NCI-H2227 (cell line): ENCODE measurements at regions not wholly inside any gene's neighbourhood (a gene's known extent, or its start where the extent isn't known, plus 50 kb on each side); places are given as distances from the start of the nearest gene placed in this dataset.

Experiments
- DNase-seq: peaks from one replicate; lab custom pipeline; 2025; ENCODE audit not compliant: unreplicated experiment; lab: John Stamatoyannopoulos, UW

DNA sequence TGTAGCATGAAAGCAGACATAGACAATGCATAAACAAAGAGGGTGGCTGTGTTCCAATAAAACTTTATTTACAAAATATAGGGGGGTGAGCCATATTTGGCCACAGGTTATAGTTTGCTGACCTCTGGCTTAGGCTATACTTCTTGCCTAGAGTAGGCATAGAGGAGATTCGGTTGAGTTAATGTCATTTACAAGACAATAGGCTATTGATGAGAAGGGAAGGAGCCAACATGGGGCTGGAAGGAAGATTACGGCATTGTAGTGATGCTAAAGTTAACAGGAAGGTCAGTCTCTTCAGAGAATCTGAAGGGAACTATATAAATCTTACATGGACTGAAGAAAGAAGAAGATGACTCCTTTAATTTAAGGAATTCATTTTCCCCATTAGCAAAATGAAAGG, 463.5 kb downstream of the HTR7 start:
- DNase-seq, result no peak

GRCh38 chr10:90396721-90397120, 461.1 kb downstream of the HTR7 start:
- DNase-seq, result no peak

DNA sequence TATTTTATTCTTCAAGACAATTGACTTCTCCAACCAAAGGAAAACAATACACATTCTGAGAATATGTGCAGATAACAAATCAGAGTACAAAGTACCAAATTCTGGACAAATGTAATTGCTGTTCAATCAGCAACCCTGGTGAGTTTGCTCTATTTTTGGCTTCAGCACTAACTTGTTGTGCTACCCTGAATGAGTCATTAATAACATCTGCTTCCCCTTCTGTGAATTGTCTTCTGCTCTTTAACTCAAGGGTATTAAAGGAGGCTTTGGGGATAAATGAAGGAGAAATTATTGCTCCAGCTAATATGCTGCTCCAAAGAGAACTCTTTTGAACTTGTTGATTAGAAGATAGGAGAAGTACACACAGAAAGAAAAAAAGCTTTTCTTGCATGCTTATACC, 459.3 kb downstream of the HTR7 start:
- DNase-seq, result no peak

DNA sequence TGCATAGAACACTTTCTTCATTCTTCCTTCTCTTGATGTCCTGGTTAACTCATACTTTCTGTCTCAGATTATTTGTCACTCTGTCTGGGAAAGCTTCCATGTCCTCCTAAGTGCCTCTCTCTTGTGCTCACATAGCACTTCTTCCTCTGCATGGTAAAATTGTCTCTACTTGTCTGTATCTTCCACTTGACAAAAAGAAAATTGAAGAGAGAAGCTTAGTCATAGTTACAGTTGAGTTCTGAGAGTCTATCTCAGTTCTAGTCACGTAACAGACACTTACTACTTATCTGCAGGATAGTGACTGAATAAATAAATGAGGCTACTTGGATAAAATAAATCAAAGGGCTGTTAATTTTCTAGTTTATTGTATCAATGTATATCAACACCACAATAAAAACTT, 458.1 kb downstream of the HTR7 start:
- no peak for DNase-seq

DNA sequence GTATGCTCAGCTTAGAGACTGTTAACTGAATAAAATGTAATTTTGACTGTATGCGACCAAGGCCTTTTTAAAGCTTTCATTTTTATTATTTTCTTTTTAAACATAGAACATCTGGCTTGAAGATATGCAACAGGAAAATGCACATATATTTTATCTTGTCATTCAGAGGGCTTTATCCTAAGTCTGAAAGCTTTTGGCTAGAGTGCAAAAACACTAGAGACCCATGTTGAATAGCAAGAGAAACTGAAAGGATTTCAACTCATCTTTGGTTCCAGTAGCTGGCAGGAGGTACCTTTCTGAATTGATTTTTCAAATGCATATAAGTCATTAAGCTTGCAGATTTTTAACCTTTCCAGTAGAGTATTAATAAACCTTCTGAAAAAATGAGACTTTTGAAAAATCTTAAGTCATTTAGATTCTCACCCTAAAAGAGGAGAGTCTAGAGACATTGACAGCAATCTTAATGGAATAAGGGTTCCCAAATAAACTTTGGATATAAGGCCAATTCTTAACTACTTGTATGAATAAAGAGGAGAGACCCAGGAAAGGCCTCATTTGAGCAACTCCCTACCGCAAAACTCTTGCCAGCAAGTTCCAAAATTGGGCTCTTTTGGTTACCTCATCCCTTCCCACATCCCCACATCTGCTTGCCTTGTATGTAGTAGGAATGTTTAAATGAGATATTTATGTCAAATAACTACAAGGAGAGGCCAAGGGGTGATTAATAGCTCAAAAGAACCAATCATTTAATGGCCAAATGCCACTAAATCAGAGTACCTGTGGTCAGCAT, 454.4 kb downstream of the HTR7 start:
- DNase-seq, result no peak

DNA sequence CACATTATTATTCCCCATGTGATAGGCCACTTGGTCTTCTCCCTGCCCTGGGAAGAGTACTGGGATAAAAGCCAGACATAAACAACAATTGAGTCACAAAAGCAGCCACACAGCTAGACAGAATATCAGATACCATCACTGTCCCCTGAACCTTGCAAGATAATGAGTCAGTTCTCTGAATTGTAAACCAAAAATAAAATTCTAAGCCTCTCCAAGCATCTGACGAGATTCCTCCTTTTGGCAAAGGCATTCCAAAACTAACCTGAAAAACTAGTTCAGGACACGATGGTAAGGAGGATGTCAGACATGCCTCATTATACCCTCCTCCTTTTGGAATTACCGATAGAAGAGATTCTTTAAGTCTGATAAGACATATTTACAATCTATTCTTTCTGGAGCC, 450.7 kb downstream of the HTR7 start:
- no peak for DNase-seq

GRCh38 chr10:90407851-90408250, 450.0 kb downstream of the HTR7 start:
- no peak for DNase-seq

DNA sequence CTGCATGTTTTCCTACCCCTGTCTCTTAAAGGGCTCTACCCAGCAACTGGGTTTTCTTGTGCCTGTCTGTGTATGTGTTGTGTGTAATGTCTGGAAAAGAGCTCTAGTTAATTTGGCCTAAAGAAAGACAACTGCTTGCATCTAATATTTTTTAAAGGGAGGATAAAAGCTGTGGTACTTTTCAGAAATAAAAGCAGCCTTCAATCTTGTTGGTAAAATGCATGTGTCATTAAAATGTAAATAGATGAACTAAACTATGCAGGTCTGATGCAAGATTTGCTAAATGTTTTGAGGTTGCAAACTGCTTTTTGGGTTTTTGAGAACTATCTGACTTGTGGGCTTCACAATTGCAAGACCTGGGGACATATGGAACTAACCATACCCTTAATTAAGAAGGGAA, 445.3 kb downstream of the HTR7 start:
- DNase-seq, result no peak

DNA sequence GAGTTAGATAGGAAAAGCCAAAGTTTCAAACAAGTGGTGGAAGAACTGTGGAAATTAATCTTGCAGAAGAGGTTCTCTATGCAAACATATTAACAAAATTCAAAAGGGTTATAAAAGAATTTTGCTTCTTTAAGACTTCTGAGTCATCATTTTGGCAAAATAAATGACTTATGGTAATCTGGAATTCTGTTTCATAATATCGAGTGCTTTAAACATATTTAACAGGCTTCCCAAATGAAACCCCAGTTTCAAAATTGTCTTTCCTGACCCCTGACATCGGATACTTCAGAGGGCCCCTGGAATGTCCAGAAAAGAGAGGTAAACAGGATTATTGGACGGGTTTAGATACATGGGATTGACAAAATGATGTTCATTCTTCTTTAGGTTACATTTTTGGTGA, 444.6 kb downstream of the HTR7 start:
- DNase-seq, result no peak

- DNase-seq, result no peak
Observed at GRCh38 chr10:90414926-90415325, 442.9 kb downstream of the HTR7 start.

DNA sequence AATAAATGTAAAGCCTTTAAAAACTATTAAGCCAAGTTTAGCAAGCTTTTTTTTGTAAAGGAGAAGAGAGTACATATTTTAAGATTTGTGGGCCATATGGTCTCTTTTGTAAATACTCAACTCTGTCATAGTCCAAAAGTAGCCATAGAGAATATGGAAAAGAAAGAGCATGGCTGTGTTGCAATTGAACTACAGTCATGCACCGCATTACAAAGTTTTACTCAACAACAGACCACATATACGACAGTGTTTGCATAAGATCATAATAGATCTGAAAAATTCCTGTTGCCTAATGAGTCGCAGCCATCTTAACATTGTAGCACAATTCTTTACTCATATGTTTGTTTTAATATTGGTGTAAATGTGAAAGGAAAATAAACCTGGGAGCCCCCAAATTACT, 440.8 kb downstream of the HTR7 start:
- DNase-seq, result no peak

GRCh38 chr10:90417476-90418210, 440.2 kb downstream of the HTR7 start:
- DNase-seq, result no peak

GRCh38 chr10:90418869-90419652, 438.8 kb downstream of the HTR7 start:
- DNase-seq, result no peak

DNA sequence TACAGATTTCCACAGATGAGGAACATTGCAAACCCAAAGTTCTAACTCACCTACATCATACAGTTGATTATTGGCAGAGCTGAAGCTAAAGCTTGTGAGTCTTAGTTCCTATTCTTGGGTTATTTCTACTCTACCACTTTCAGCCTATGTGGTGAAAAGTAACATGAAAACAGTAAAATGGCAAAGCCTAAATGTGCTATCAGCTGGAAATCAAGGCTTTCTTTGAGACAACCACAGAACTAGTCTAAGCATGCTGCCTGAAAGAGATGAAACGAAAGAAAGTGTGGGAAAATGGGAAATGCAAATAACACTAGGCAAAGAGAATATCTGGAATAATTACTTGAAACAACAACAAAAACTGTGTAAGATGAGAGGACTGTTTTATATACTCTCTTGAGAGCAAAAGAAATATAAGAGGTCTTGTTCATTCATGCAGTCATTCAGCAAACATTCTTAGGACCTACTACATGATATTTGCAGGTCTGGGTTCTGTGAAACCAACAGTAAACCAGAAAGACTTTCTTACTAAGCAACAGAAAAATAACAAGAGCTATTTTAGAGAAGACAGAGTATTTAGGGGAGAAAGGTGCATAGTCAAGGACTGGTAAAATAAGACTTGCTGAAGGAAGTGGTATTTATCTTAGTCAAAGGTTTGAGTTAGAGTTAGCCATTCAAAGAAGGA, 437.1 kb downstream of the HTR7 start:
- no peak for DNase-seq

- DNase-seq, result no peak
Observed at GRCh38 chr10:90421874-90422273, 436.0 kb downstream of the HTR7 start.

DNA sequence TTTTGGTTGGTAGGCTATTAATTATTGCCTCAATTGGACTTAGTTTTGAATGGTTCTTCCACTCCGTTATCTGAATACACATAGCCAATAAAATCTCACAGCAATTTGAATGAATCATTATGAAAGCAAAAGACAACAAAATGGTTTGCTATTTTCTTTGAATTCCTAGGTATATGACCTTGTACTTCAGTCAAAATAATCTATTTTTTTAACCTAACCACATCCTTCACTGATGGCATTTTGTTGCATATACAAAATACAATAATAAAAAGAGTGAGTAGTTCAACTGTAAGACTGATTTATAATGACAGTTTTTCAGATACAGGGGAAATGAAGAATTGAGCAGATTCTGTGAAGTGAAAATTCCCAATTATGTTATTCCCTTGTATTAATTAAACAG, 433.1 kb downstream of the HTR7 start:
- DNase-seq, result no peak

GRCh38 chr10:90430186-90430585, 427.7 kb downstream of the HTR7 start:
- DNase-seq, result no peak

GRCh38 chr10:90432866-90433265, 425.0 kb downstream of the HTR7 start:
- DNase-seq, result no peak

DNA sequence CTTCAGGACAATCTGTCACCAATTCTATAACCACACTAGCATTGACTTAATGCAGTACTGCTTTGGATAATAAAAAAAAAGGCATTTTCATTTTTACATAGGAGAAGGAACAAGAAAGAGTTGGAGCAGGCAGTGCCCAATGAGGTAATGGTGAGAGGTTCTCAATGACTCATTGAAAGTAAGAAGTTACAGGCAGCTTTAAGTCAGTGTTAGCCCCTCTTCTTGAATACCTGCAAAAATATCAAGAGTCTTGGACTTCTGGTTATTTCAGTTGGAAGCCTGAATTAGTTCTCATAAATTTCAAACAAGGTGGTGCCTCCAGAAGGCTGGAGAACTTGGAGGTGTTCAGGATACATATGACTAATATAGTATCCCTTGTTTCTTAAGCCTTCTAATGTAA, 422.5 kb downstream of the HTR7 start:
- DNase-seq, result no peak

DNA sequence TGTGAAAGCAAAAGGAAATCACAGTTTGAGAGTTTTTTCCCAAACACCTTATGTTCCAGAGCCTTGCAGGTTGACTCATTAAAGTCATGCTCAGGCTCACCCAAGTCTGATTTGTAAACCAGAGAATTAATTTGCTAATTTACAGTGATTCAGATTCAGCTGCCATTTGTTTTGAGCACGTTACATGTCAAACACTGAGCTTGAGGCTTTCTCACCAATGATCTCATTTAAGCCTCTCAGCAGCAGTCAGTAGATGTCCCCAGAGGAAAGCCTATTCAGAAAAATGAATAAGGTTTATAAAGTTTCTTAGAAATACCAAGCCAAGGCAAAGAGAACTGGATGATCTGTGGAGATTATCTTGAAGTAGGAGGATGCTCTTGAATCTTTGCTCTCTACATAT, 420.4 kb downstream of the HTR7 start:
- no peak for DNase-seq

DNA sequence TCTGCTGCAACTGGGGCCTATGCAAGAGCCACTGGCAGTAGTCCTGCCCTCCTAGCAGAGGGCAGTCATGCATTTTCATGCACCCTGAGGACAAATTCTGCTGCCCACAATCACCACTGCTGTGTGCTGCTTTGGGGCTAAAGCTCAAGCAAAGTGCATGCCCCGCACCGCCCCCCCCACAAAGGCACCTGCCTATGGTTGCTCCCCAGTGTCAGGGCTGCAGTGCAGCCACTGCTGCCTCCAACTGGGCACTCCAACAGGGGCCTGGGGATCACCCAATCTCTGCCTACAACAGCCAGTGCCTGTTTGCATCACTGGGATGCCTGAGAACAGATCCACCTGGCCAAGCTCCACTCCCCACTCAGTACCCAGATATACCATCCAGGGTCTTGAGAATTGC, 417.0 kb downstream of the HTR7 start:
- no peak for DNase-seq
